ENCODE measurements at regions not wholly inside any gene's neighbourhood (a gene's known extent, or its start where the extent isn't known, plus 50 kb on each side); places are given as distances from the start of the nearest gene placed in this dataset.

DNA sequence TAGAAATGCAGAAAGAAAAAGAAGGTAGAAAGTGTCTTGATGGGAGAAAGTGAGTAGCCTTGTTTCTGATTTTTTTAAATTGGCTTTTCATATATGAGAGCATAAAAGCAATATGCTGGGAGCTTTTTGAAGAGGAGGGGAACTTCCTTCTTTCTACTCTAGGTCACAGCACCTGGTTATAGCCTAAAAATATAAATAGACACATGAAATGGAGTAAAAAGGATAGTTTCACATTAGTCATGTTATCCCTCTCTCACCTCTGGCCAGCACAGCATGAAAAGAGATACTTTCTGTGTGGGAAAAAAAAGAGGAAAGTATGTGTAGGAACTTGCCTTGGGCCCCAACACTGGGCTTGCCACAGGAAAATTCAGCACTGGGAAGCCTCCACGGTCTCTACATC, 292.2 kb upstream of the ZWINT start:
- DNase-seq (ENCODE audit: low read depth, low spot score): no peak
- in situ Hi-C loops (cut with HindIII; ENCODE audit: low sequenced_read_pairs): no loop called here
- TF ChIP-seq, protein P1, sequence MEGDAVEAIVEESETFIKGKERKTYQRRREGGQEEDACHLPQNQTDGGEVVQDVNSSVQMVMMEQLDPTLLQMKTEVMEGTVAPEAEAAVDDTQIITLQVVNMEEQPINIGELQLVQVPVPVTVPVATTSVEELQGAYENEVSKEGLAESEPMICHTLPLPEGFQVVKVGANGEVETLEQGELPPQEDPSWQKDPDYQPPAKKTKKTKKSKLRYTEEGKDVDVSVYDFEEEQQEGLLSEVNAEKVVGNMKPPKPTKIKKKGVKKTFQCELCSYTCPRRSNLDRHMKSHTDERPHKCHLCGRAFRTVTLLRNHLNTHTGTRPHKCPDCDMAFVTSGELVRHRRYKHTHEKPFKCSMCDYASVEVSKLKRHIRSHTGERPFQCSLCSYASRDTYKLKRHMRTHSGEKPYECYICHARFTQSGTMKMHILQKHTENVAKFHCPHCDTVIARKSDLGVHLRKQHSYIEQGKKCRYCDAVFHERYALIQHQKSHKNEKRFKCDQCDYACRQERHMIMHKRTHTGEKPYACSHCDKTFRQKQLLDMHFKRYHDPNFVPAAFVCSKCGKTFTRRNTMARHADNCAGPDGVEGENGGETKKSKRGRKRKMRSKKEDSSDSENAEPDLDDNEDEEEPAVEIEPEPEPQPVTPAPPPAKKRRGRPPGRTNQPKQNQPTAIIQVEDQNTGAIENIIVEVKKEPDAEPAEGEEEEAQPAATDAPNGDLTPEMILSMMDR (IDR thresholded peaks at IDR 0.05; ENCODE audit: low read depth, low read length): no peak
- no peak overlapping the region for H3K4me3 ChIP-seq (ENCODE audit: low read depth, low read length)

DNA sequence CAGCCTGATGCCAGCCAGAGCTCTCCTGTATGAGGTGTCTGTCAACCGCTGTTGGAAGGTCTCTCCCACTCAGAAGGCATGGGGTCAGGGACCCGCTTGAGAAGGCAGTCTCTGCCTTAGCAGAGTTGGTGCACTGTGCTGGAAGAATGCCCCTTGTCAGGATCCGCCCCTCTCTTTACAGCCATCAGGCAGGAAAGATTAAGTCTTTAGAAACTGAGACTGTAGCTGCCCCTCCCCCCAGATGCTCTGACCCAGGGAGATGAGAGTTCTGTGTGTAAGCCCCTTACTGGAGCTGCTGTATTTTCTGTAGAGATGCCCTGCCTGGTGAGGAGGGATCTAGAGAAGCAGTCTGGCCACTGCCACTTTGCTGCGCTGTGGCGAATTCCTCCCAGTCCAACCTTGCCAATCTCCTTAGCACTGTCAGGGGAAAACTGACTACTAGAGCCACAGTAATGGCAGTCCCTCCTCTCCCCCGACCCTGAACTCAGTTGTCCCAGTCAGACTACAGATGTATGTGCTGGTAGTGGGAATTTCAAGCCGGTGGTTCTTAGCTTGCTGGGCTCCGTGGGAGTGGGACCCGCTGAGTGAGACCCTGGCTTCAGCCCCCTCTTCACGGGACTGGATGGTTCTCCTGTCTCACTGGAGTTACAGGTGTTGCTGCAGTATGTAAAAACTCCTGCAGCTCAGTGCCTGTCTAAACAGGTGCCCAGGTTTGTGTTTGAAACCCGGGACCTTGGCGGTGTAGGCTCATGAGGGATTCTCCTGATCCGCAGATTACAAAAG, 285.5 kb upstream of the ZWINT start:
- H3K4me3 ChIP-seq (ENCODE audit: low read depth, low read length): no peak overlapping the region
- in situ Hi-C loops (cut with HindIII; ENCODE audit: low sequenced_read_pairs): no loop called here
- TF ChIP-seq, protein P1 (IDR thresholded peaks at IDR 0.05; ENCODE audit: low read depth, low read length): no peak
- DNase-seq (ENCODE audit: low read depth, low spot score): no peak

DNA sequence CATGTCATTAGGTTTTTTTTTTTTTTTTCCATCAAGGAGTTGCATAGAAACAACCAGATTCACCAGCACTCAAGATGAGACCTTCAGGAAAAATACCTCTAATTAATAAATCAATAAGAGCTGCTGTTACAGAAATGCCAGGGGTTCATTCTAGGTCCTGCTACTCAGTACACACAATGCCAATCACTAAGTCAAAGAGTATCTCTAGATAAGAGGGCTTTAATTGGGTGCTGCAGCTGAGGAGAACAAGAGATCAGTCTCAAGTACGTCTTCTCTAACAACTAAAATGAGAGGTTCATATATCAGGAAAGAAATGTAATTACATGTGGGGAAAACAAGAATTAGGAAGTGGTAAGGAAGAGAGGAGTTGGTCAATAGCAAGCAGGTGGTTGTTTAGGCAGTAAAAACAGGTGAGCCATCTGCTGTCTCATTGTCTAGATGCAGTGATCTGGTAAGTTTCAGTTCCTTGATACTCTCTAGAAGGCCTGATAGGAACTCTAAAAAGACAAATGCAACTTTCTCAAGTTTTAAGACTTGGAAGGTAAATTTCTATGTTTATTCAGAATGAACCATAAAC, 272.9 kb upstream of the ZWINT start:
- in situ Hi-C loops (cut with HindIII; ENCODE audit: low sequenced_read_pairs): no loop called here
- DNase-seq (ENCODE audit: low read depth, low spot score): no peak
- TF ChIP-seq, protein P1 (IDR thresholded peaks at IDR 0.05; ENCODE audit: low read depth, low read length): no peak
- no peak overlapping the region for H3K4me3 ChIP-seq (ENCODE audit: low read depth, low read length)

DNA sequence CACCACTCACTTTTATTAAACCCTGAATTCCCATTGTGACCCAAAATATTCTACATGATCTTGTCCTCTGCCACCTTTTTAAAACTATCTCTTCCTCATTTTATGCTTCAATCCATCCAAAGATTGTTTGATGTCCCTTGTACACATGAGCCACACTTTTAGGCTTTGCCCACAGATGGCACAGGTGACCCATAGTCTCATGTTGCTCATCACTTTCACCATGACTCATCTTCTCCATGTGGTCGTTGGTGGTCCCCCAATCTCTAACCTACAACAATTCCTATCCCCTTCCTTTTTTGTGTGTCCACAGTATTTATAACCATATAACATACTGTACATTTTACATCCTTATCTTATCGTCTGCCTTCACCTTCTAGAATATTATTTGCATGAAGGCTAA, 271.5 kb upstream of the ZWINT start:
- no peak overlapping the region for H3K4me3 ChIP-seq (ENCODE audit: low read depth, low read length)
- TF ChIP-seq, protein P1 (IDR thresholded peaks at IDR 0.05; ENCODE audit: low read depth, low read length): no peak
- in situ Hi-C loops (cut with HindIII; ENCODE audit: low sequenced_read_pairs): no loop called here
- DNase-seq (ENCODE audit: low read depth, low spot score): no peak

DNA sequence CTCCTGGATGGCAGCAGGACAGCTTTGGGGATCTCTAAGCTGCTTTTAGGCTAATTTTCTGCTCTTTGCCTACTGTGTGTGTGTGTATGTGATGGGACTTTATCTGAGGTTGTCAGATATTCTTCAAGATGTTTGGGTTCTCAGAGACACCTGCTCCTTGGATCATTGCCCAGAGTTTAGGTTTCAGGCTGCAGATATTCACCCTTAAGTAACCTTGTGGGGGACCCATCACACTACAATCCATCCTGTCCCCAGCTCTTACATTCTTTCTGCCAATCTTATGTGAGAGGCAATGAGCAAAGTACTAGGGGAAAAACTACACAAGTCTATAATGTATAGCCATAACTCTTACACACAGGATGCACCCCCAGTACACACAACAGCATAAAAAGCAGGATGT, 263.0 kb upstream of the ZWINT start:
- TF ChIP-seq, protein P1 (IDR thresholded peaks at IDR 0.05; ENCODE audit: low read depth, low read length): no peak
- DNase-seq (ENCODE audit: low read depth, low spot score): no peak
- in situ Hi-C loops (cut with HindIII; ENCODE audit: low sequenced_read_pairs): no loop called here
- H3K4me3 ChIP-seq (ENCODE audit: low read depth, low read length): no peak overlapping the region

DNA sequence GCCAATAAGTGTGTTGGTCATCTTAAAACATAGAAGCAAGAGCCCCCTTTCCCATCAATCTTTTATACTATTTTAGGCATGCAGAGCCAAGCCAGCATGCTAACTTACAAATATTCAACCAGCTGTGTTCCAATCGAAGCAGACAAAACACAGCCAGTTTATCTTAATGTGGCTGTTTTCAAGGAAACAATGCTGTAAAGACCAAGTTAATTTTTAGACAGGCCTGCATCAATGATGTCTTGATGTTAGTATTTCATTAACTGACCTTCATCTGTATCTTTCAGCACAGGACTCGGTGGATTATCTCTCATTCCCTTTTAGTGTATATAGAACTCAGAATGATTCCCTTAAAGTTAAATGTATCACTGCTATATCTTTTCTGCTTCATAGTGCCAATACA, 262.0 kb upstream of the ZWINT start:
- DNase-seq (ENCODE audit: low read depth, low spot score): no peak
- H3K4me3 ChIP-seq (ENCODE audit: low read depth, low read length): no peak overlapping the region
- TF ChIP-seq, protein P1 (IDR thresholded peaks at IDR 0.05; ENCODE audit: low read depth, low read length): no peak
- in situ Hi-C loops (cut with HindIII; ENCODE audit: low sequenced_read_pairs): no loop called here

Measured in astrocyte of the spinal cord (primary cell).